GM19099 (cell line): ENCODE measurements at regions not wholly inside any gene's neighbourhood (a gene's known extent, or its start where the extent isn't known, plus 50 kb on each side); places are given as distances from the start of the nearest gene placed in this dataset.

Experiments used
- POLR2A ChIP-seq: IDR thresholded peaks from 3 replicates; pipeline ENCODE4 v1.6.1; 2011; ENCODE audit warnings: low read depth; ENCODE audit not compliant: insufficient read length; ENCODE audit errors: extremely low read depth

GRCh38 chr2:60067006-60067405, 486.4 kb downstream of the BCL11A start:
- no peak for TF ChIP-seq POLR2A

GRCh38 chr2:60066096-60066839, 487.2 kb downstream of the BCL11A start:
- no peak for TF ChIP-seq POLR2A

- no peak for TF ChIP-seq POLR2A
Measured at GRCh38 chr2:60064687-60065389, 488.6 kb downstream of the BCL11A start.

GRCh38 chr2:60058781-60059180, 494.7 kb downstream of the BCL11A start:
- TF ChIP-seq POLR2A: no peak

- no peak for TF ChIP-seq POLR2A
Measured at GRCh38 chr2:60054571-60055340, 498.7 kb downstream of the BCL11A start.

- TF ChIP-seq POLR2A: no peak
Measured at GRCh38 chr2:60053791-60054190, 499.7 kb downstream of the BCL11A start.

GRCh38 chr2:60052601-60053000, 500.9 kb downstream of the BCL11A start:
- no peak for TF ChIP-seq POLR2A

- no peak for TF ChIP-seq POLR2A
Measured at GRCh38 chr2:60051991-60052390, 501.5 kb downstream of the BCL11A start.

GRCh38 chr2:60047944-60048525, 505.4 kb downstream of the BCL11A start:
- no peak for TF ChIP-seq POLR2A

- TF ChIP-seq POLR2A: no peak
Measured at GRCh38 chr2:60047347-60047746, 506.1 kb downstream of the BCL11A start.

- no peak for TF ChIP-seq POLR2A
Measured at GRCh38 chr2:60046529-60046928, 506.9 kb downstream of the BCL11A start.

- no peak for TF ChIP-seq POLR2A
Measured at GRCh38 chr2:60045456-60045855, 508.0 kb downstream of the BCL11A start.

- TF ChIP-seq POLR2A: no peak
Measured at GRCh38 chr2:60044484-60044883, 509.0 kb downstream of the BCL11A start.

GRCh38 chr2:60042023-60042422, 511.4 kb downstream of the BCL11A start:
- TF ChIP-seq POLR2A: no peak

- no peak for TF ChIP-seq POLR2A
Measured at GRCh38 chr2:60033325-60033724, 520.1 kb downstream of the BCL11A start.

- no peak for TF ChIP-seq POLR2A
Measured at GRCh38 chr2:60029566-60029883, 523.9 kb downstream of the BCL11A start.

- TF ChIP-seq POLR2A: no peak
Measured at GRCh38 chr2:60028849-60029565, 524.4 kb downstream of the BCL11A start.
